Naive thymus-derived CD8-positive, alpha-beta T cell (primary cell): ENCODE measurements at regions not wholly inside any gene's neighbourhood (a gene's known extent, or its start where the extent isn't known, plus 50 kb on each side); places are given as distances from the start of the nearest gene placed in this dataset.

Experiments used
- ATAC-seq, 2 donors: fragments of 150-1000 bp; cut with Tn5 transposase in 1 of 2; sonication (Bioruptor Pico), chemical (Tn5 transposase) in 1 of 2; 1 replicate in 1 of 2; 2 replicates in 1 of 2; pipeline ENCODE4 v1.10.0; 2021; ENCODE audit warnings: mild to moderate bottlenecking in 2 of 2, moderate library complexity in 2 of 2
- POLR2A ChIA-PET: fragments of 350-600 bp; sonication (Branson Sonifier 250); formaldehyde crosslinking; loops from one replicate; lab custom pipeline; 2021; ENCODE audit warnings: antibody characterized with exemption; lab: Charles Lee
- DNase-seq, 10 donors: peaks; one replicate each; pipeline versions ENCODE4 v3.0.0 to v3.0.0-alpha.2; 2020 to 2022
- H3K27ac Mint-ChIP-seq, 10 donors: one replicate each; pipeline ENCODE4 v1.8.0; 2020 to 2022; ENCODE audit warnings: mild to moderate bottlenecking in 10 of 10, mixed read lengths in 10 of 10, moderate library complexity in 4 of 10, inconsistent platforms in 1 of 10
- H3K27me3 Mint-ChIP-seq, 5 donors: one replicate each; pipeline ENCODE4 v1.8.0; 2021 to 2022; ENCODE audit warnings: mixed read lengths in 5 of 5
- H3K36me3 Mint-ChIP-seq, 3 donors: one replicate each; pipeline ENCODE4 v1.8.0; 2020 to 2022; ENCODE audit warnings: mixed read lengths in 3 of 3, mild to moderate bottlenecking in 2 of 3, inconsistent platforms in 1 of 3
- H3K4me1 Mint-ChIP-seq, 4 donors: one replicate each; pipeline ENCODE4 v1.8.0; 2021 to 2022; ENCODE audit warnings: mixed read lengths in 4 of 4
- H3K4me3 Mint-ChIP-seq, 10 donors: one replicate each; pipeline ENCODE4 v1.8.0; 2020 to 2022; ENCODE audit warnings: mild to moderate bottlenecking in 10 of 10, mixed read lengths in 10 of 10, moderate library complexity in 6 of 10, inconsistent platforms in 1 of 10
- H3K9me3 Mint-ChIP-seq, 9 donors: one replicate each; pipeline ENCODE4 v1.8.0; 2020 to 2022; ENCODE audit warnings: mixed read lengths in 9 of 9, mild to moderate bottlenecking in 3 of 9, inconsistent platforms in 1 of 9, moderate library complexity in 1 of 9

- Mint-ChIP-seq H3K9me3 (peaks cover 0 to 11% (median 0%) of the 10 kb centered on the region in 9 donors), H3K4me1 (no peaks in the 10 kb centered on the region), H3K27me3 (peaks cover 1 to 15% (median 4%) of the 10 kb centered on the region in 5 donors), H3K4me3 (no peak overlapping the region), H3K36me3 (no peaks in the 10 kb centered on the region), H3K27ac (no peak overlapping the region)
- POLR2A ChIA-PET, result no interaction called here
- no peak for ATAC-seq
- DNase-seq, result no peak
Measured at GRCh38 chr7:42617071-42617765, 294.7 kb downstream of the C7orf25 start.

- Mint-ChIP-seq H3K36me3 (no peaks in the 10 kb centered on the region), H3K4me1 (no peaks in the 10 kb centered on the region), H3K9me3 (peaks cover 0 to 11% (median 0%) of the 10 kb centered on the region in 9 donors), H3K4me3 (no peak overlapping the region), H3K27ac (no peak overlapping the region), H3K27me3 (peaks cover 0 to 15% (median 1%) of the 10 kb centered on the region in 5 donors)
- no peak for DNase-seq
- no peak for ATAC-seq
- POLR2A ChIA-PET, result no interaction called here
Measured at GRCh38 chr7:42614636-42615035, 297.2 kb downstream of the C7orf25 start.

- DNase-seq (no peak), ATAC-seq (no peak)
- peaks cover 0 to 11% (median 0%) of the 10 kb centered on the region in 9 donors for H3K9me3 Mint-ChIP-seq
- peaks cover 2 to 15% (median 2%) of the 10 kb centered on the region in 5 donors for H3K27me3 Mint-ChIP-seq
- no peak overlapping the region for H3K4me3 Mint-ChIP-seq
- H3K27ac Mint-ChIP-seq, result no peak overlapping the region
- POLR2A ChIA-PET, result no interaction called here
- H3K4me1 Mint-ChIP-seq, result no peaks in the 10 kb centered on the region
- H3K36me3 Mint-ChIP-seq, result no peaks in the 10 kb centered on the region
Measured at GRCh38 chr7:42611961-42612360, 299.9 kb downstream of the C7orf25 start.

GRCh38 chr7:42611289-42611928 lies 300.5 kb downstream of the C7orf25 start:
- Mint-ChIP-seq H3K4me3 (no peak overlapping the region), H3K4me1 (no peaks in the 10 kb centered on the region), H3K36me3 (no peaks in the 10 kb centered on the region), H3K27me3 (peaks cover 2 to 9% (median 2%) of the 10 kb centered on the region in 5 donors), H3K9me3 (peaks cover 0 to 7% (median 0%) of the 10 kb centered on the region in 9 donors), H3K27ac (no peak overlapping the region)
- POLR2A ChIA-PET, result no interaction called here
- DNase-seq (no peak), ATAC-seq (no peak)

GRCh38 chr7:42606193-42606905 lies 305.5 kb downstream of the C7orf25 start:
- POLR2A ChIA-PET, result no interaction called here
- DNase-seq, result no peak
- peaks cover 0 to 8% (median 2%) of the 10 kb centered on the region in 5 donors for H3K27me3 Mint-ChIP-seq
- ATAC-seq, result no peak
- no peaks in the 10 kb centered on the region for H3K4me1 Mint-ChIP-seq
- no peak overlapping the region for H3K27ac Mint-ChIP-seq
- peaks cover 0 to 2% (median 0%) of the 10 kb centered on the region in 9 donors for H3K9me3 Mint-ChIP-seq
- no peaks in the 10 kb centered on the region for H3K36me3 Mint-ChIP-seq
- no peak overlapping the region for H3K4me3 Mint-ChIP-seq

- Mint-ChIP-seq H3K4me3 (no peak overlapping the region), H3K4me1 (no peaks in the 10 kb centered on the region), H3K27me3 (peaks cover 0 to 8% (median 2%) of the 10 kb centered on the region in 5 donors), H3K36me3 (no peaks in the 10 kb centered on the region), H3K9me3 (peaks cover 0 to 2% (median 0%) of the 10 kb centered on the region in 9 donors), H3K27ac (no peak overlapping the region)
- POLR2A ChIA-PET, result no interaction called here
- DNase-seq (no peak), ATAC-seq (no peak)
Measured at GRCh38 chr7:42605406-42606192, 306.3 kb downstream of the C7orf25 start.

GRCh38 chr7:42603496-42603895 lies 308.4 kb downstream of the C7orf25 start:
- POLR2A ChIA-PET, result no interaction called here
- no peak for DNase-seq
- peaks cover 0 to 8% (median 2%) of the 10 kb centered on the region in 5 donors for H3K27me3 Mint-ChIP-seq
- peaks cover 0 to 2% (median 0%) of the 10 kb centered on the region in 9 donors for H3K9me3 Mint-ChIP-seq
- H3K36me3 Mint-ChIP-seq, result no peaks in the 10 kb centered on the region
- no peaks in the 10 kb centered on the region for H3K4me1 Mint-ChIP-seq
- no peak overlapping the region for H3K27ac Mint-ChIP-seq
- no peak for ATAC-seq
- no peak overlapping the region for H3K4me3 Mint-ChIP-seq

- Mint-ChIP-seq H3K27me3 (peaks cover 0 to 7% (median 0%) of the 10 kb centered on the region in 5 donors), H3K9me3 (peaks cover 0 to 7% (median 2%) of the 10 kb centered on the region in 9 donors), H3K27ac (no peak overlapping the region), H3K4me3 (no peak overlapping the region), H3K4me1 (no peaks in the 10 kb centered on the region), H3K36me3 (no peaks in the 10 kb centered on the region)
- DNase-seq (no peak), ATAC-seq (no peak)
- POLR2A ChIA-PET, result no interaction called here
Measured at GRCh38 chr7:42597300-42597699, 314.6 kb downstream of the C7orf25 start.

- POLR2A ChIA-PET, result no interaction called here
- peaks cover 0 to 11% (median 2%) of the 10 kb centered on the region in 9 donors for H3K9me3 Mint-ChIP-seq
Measured at GRCh38 chr7:42596737-42597136, 315.1 kb downstream of the C7orf25 start.

GRCh38 chr7:42593860-42594259 lies 318.0 kb downstream of the C7orf25 start:
- Mint-ChIP-seq H3K9me3 (peaks cover 0 to 20% (median 6%) of the 10 kb centered on the region in 9 donors), H3K27ac (no peak overlapping the region), H3K4me1 (no peaks in the 10 kb centered on the region), H3K4me3 (no peak overlapping the region), H3K36me3 (no peaks in the 10 kb centered on the region), H3K27me3 (peaks cover 0 to 10% (median 3%) of the 10 kb centered on the region in 5 donors)
- POLR2A ChIA-PET, result no interaction called here
- DNase-seq, result no peak
- ATAC-seq, result no peak

More at GRCh38 chr7:42596737-42597136, 315.1 kb downstream of the C7orf25 start:
- ATAC-seq (no peak), DNase-seq (no peak)
- no peaks in the 10 kb centered on the region for H3K36me3 Mint-ChIP-seq
- H3K4me3 Mint-ChIP-seq, result no peak overlapping the region
- H3K27me3 Mint-ChIP-seq, result peaks cover 0 to 10% (median 0%) of the 10 kb centered on the region in 5 donors
- H3K27ac Mint-ChIP-seq, result no peak overlapping the region
- H3K4me1 Mint-ChIP-seq, result no peaks in the 10 kb centered on the region

GRCh38 chr7:42590771-42591310 lies 321.0 kb downstream of the C7orf25 start:
- no peak for DNase-seq
- no peak for ATAC-seq
- no peak overlapping the region for H3K4me3 Mint-ChIP-seq
- no peaks in the 10 kb centered on the region for H3K4me1 Mint-ChIP-seq
- H3K36me3 Mint-ChIP-seq, result peaks cover 0 to 7% (median 0%) of the 10 kb centered on the region in 3 donors
- H3K27me3 Mint-ChIP-seq, result peaks cover 0 to 10% (median 3%) of the 10 kb centered on the region in 5 donors
- POLR2A ChIA-PET, result no interaction called here
- peaks cover 0 to 37% (median 14%) of the 10 kb centered on the region in 9 donors for H3K9me3 Mint-ChIP-seq
- no peak overlapping the region for H3K27ac Mint-ChIP-seq

GRCh38 chr7:42588876-42589275 lies 323.0 kb downstream of the C7orf25 start:
- ATAC-seq, result no peak
- Mint-ChIP-seq H3K9me3 (peaks cover 0 to 51% (median 17%) of the 10 kb centered on the region in 9 donors), H3K36me3 (peaks cover 0 to 7% (median 2%) of the 10 kb centered on the region in 3 donors), H3K27ac (no peak overlapping the region), H3K27me3 (peaks cover 0 to 15% (median 3%) of the 10 kb centered on the region in 5 donors), H3K4me3 (no peak overlapping the region), H3K4me1 (no peaks in the 10 kb centered on the region)
- POLR2A ChIA-PET, result no interaction called here
- DNase-seq, result no peak
